ENCODE measurements at regions not wholly inside any gene's neighbourhood (a gene's known extent, or its start where the extent isn't known, plus 50 kb on each side); places are given as distances from the start of the nearest gene placed in this dataset.

GRCh38 chr6:159494586-159494972, 198.5 kb downstream of the SOD2 start:
- no peak for TF ChIP-seq EZH2 (IDR thresholded peaks at IDR 0.05; ENCODE audit: borderline replicate concordance, low read length)
- TF ChIP-seq, protein P1, sequence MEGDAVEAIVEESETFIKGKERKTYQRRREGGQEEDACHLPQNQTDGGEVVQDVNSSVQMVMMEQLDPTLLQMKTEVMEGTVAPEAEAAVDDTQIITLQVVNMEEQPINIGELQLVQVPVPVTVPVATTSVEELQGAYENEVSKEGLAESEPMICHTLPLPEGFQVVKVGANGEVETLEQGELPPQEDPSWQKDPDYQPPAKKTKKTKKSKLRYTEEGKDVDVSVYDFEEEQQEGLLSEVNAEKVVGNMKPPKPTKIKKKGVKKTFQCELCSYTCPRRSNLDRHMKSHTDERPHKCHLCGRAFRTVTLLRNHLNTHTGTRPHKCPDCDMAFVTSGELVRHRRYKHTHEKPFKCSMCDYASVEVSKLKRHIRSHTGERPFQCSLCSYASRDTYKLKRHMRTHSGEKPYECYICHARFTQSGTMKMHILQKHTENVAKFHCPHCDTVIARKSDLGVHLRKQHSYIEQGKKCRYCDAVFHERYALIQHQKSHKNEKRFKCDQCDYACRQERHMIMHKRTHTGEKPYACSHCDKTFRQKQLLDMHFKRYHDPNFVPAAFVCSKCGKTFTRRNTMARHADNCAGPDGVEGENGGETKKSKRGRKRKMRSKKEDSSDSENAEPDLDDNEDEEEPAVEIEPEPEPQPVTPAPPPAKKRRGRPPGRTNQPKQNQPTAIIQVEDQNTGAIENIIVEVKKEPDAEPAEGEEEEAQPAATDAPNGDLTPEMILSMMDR (conservative IDR thresholded peaks at IDR 0.05 in 1 of 2, IDR thresholded peaks at IDR 0.05 in 1 of 2; ENCODE audit: extremely low read depth in 1 of 2, insufficient read depth in 1 of 2, low read depth in 1 of 2, low read length in 2 of 2) = no peak
